DOHH2 (cell line): ENCODE measurements at regions not wholly inside any gene's neighbourhood (a gene's known extent, or its start where the extent isn't known, plus 50 kb on each side); places are given as distances from the start of the nearest gene placed in this dataset.

ENCODE experiments used
- CTCF ChIP-seq: fragments of 200-600 bp; sonication (generic); IDR thresholded peaks from one replicate; pipeline ENCODE4 v1.5.1; 2014; ENCODE audit warnings: antibody characterized with exemption, mild to moderate bottlenecking, low read depth, low read length; ENCODE audit not compliant: poor library complexity, severe bottlenecking
- EZH2phosphoT487 ChIP-seq: fragments of 200-600 bp; sonication (generic); IDR thresholded peaks from 2 replicates; pipeline ENCODE4 v1.6.1; 2017; ENCODE audit warnings: borderline replicate concordance, mild to moderate bottlenecking, antibody characterized with exemption, low read length, moderate library complexity, mixed read lengths

GRCh38 chr21:21818898-21819297, 820.7 kb downstream of the NCAM2 start:
- TF ChIP-seq CTCF (no peak), EZH2phosphoT487 (no peak)
